OCI-LY7 (cell line): ENCODE measurements at regions not wholly inside any gene's neighbourhood (a gene's known extent, or its start where the extent isn't known, plus 50 kb on each side); places are given as distances from the start of the nearest gene placed in this dataset.

Experiments used
- CTCF ChIP-seq: fragments of 200-600 bp; sonication (generic); conservative IDR thresholded peaks from 2 replicates; pipeline ENCODE4 v1.5.1; 2014; ENCODE audit warnings: mild to moderate bottlenecking, antibody characterized with exemption, low read length, moderate library complexity, mixed read lengths
- EZH2phosphoT487 ChIP-seq: fragments of 200-600 bp; sonication (generic); IDR thresholded peaks from 2 replicates; pipeline ENCODE4 v1.6.1; 2018; ENCODE audit warnings: low read depth, borderline replicate concordance, mild to moderate bottlenecking, mixed run types, antibody characterized with exemption, low read length, moderate library complexity, mixed read lengths

DNA sequence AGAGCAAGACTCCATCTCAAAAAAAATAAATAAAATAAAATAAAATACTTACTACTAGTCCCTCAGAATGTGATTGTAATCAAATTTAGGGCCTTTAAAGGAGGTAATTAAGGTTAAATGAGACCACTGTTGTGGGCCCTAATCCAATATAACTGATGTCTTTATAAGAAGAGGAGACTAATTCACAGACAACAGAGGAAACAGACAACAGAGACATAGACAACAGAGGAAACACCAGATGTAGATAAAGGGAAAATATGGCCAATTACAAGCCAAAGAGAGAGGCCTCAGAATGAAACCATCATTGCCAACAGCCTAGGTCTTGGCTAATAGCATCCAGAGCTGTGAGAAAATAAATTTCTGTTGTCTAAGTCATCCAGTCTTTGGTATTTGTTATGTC lies 669.0 kb upstream of the FOXG1 start:
- TF ChIP-seq EZH2phosphoT487: no peak
- TF ChIP-seq CTCF: no peak
